VCaP (cell line): ENCODE measurements at regions not wholly inside any gene's neighbourhood (a gene's known extent, or its start where the extent isn't known, plus 50 kb on each side); places are given as distances from the start of the nearest gene placed in this dataset.
"Not testable (repeated sequence)": the region's sequence is repeated elsewhere in the genome, so short reads cannot be mapped to it uniquely, and the experiment has no call there.

Experiments used
- H3K27ac ChIP-seq: fragments of 450-650 bp; 2 replicates; pipeline ENCODE4 v1.5.1; 2017
- CTCF ChIP-seq: fragments of 450-650 bp; conservative IDR thresholded peaks from 2 replicates; pipeline ENCODE4 v1.5.1; 2017; ENCODE audit warnings: mild to moderate bottlenecking, moderate library complexity

- not testable (repeated sequence) for H3K27ac ChIP-seq
These were observed 51.8 kb upstream of the SLC39A8 start for GRCh38 chr4:102397056-102397455.

GRCh38 chr4:102399021-102399420 lies 53.7 kb upstream of the SLC39A8 start:
- no peak overlapping the region for H3K27ac ChIP-seq
- no peak for TF ChIP-seq CTCF

GRCh38 chr4:102400898-102401297 lies 55.6 kb upstream of the SLC39A8 start:
- H3K27ac ChIP-seq, result no peak overlapping the region

GRCh38 chr4:102402223-102402622 lies 56.9 kb upstream of the SLC39A8 start:
- no peak for TF ChIP-seq CTCF
- no peak overlapping the region for H3K27ac ChIP-seq

More at GRCh38 chr4:102400898-102401297, 55.6 kb upstream of the SLC39A8 start:
- no peak for TF ChIP-seq CTCF

- H3K27ac ChIP-seq, result no peak overlapping the region
- no peak for TF ChIP-seq CTCF
These were observed 57.8 kb upstream of the SLC39A8 start for GRCh38 chr4:102403116-102403515.

GRCh38 chr4:102404431-102404969 lies 59.2 kb upstream of the SLC39A8 start:
- H3K27ac ChIP-seq, result peak overlapping the region; percentile 61
- no peak for TF ChIP-seq CTCF

GRCh38 chr4:102405821-102406401 lies 60.6 kb upstream of the SLC39A8 start:
- no peak for TF ChIP-seq CTCF
- peak overlapping the region; percentile 61 for H3K27ac ChIP-seq

- H3K27ac ChIP-seq, result not testable (repeated sequence)
These were observed 65.6 kb upstream of the SLC39A8 start for GRCh38 chr4:102410884-102411283.

GRCh38 chr4:102411408-102411807 lies 66.1 kb upstream of the SLC39A8 start:
- TF ChIP-seq CTCF, result no peak
- H3K27ac ChIP-seq, result no peak overlapping the region
